GM12864 (cell line): ENCODE measurements at regions not wholly inside any gene's neighbourhood (a gene's known extent, or its start where the extent isn't known, plus 50 kb on each side); places are given as distances from the start of the nearest gene placed in this dataset.

Experiments
- DNase-seq: peaks from one replicate; pipeline ENCODE4 v3.0.0-alpha.2; 2011; ENCODE audit warnings: low read depth
- H3K4me3 ChIP-seq: 2 replicates; pipeline ENCODE4 v1.5.1; 2011; ENCODE audit warnings: mild to moderate bottlenecking, low read depth, low read length, control low read depth
- CTCF ChIP-seq: IDR thresholded peaks from 2 replicates; pipeline ENCODE4 v1.5.1; 2011; ENCODE audit warnings: low read depth, mild to moderate bottlenecking, moderate library complexity, low read length, control low read depth, inconsistent platforms; ENCODE audit errors: missing control alignments

GRCh38 chr7:81031243-81031642 lies 112.4 kb upstream of the SEMA3C start:
- TF ChIP-seq CTCF: no peak
- no peak overlapping the region for H3K4me3 ChIP-seq
- no peak for DNase-seq

- no peak overlapping the region for H3K4me3 ChIP-seq
- no peak for DNase-seq
- TF ChIP-seq CTCF: no peak
Observed at GRCh38 chr7:81030472-81030871, 111.6 kb upstream of the SEMA3C start.

- H3K4me3 ChIP-seq: no peak overlapping the region
- no peak for DNase-seq
- TF ChIP-seq CTCF: no peak
Observed at GRCh38 chr7:81029511-81029910, 110.7 kb upstream of the SEMA3C start.

- no peak overlapping the region for H3K4me3 ChIP-seq
- no peak for TF ChIP-seq CTCF
- DNase-seq: no peak
Observed at GRCh38 chr7:81025360-81025759, 106.5 kb upstream of the SEMA3C start.

- no peak overlapping the region for H3K4me3 ChIP-seq
- DNase-seq: no peak
- no peak for TF ChIP-seq CTCF
Observed at GRCh38 chr7:81014908-81015307, 96.1 kb upstream of the SEMA3C start.

GRCh38 chr7:81014266-81014665 lies 95.4 kb upstream of the SEMA3C start:
- TF ChIP-seq CTCF: no peak
- H3K4me3 ChIP-seq: no peak overlapping the region
- no peak for DNase-seq

- H3K4me3 ChIP-seq: no peak overlapping the region
- DNase-seq: no peak
- TF ChIP-seq CTCF: no peak
Observed at GRCh38 chr7:81013083-81013817, 94.4 kb upstream of the SEMA3C start.
